Fibroblast of skin of right quadriceps (primary cell): ENCODE measurements at regions not wholly inside any gene's neighbourhood (a gene's known extent, or its start where the extent isn't known, plus 50 kb on each side); places are given as distances from the start of the nearest gene placed in this dataset.
"Not testable (repeated sequence)": the region's sequence is repeated elsewhere in the genome, so short reads cannot be mapped to it uniquely, and the experiment has no call there.

Experiments
- DNase-seq: peaks from one replicate; pipeline ENCODE4 v3.0.0-alpha.2; 2013

GRCh38 chr3:84277562-84278224 is 681.1 kb upstream of the CADM2 start:
- DNase-seq: no peak

DNA sequence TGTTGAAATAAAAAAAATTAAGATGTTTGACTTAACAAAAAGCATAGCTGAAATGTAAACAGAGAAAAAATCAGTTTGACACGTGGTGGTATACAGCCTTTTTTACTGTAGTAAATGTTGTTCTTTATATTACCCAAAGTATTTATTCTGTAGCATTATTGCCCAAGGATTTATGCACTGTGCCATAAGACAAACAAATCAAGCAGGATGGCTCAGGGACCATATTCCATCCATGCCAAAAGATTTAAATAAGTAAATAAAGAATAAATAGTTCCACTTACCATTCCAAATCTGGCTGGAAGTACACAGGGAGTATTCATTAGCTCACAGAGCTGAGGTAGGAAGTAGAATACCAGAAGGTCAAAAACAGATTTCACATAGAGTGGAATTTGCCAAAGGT is 666.7 kb upstream of the CADM2 start:
- no peak for DNase-seq

DNA sequence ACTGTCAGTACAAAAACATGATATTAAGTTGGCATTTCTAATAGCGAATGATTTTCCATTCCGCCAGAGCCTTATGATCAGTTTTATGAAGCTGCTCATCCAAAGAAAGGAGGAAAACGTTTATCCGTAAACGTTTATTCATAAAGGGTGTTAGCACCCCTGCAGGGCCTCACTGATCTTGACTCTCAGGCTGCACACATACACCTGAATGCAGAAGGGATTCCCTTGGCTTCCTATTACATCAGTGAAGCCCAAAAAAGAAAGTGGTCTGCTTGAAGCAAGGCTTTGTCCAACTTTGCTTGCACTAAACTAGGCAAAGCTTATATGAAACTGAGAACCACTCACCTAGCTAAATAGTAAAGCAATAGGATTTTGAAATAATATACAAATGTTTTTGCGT is 659.5 kb upstream of the CADM2 start:
- DNase-seq: no peak

DNA sequence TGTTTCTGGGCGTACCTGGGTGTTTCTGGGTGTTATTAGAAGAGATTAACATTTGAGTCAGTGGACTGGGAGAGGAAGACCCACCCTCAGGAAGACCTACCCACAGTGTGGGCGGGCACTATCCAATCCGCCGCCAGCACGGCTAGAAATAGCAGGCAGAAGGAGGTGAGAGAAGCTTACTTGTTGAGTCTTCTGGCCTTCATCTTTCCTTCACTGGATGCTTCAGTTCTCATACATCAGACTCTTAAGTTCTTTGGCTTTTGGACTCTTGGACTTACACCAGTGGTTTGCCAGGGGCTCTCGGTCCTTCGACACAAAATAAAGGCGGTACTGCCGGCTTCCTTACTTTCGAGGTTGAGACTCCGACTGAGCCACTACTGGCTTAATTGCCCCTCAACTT is 654.6 kb upstream of the CADM2 start:
- no peak for DNase-seq

GRCh38 chr3:84307339-84307738 is 651.5 kb upstream of the CADM2 start:
- DNase-seq: no peak

DNA sequence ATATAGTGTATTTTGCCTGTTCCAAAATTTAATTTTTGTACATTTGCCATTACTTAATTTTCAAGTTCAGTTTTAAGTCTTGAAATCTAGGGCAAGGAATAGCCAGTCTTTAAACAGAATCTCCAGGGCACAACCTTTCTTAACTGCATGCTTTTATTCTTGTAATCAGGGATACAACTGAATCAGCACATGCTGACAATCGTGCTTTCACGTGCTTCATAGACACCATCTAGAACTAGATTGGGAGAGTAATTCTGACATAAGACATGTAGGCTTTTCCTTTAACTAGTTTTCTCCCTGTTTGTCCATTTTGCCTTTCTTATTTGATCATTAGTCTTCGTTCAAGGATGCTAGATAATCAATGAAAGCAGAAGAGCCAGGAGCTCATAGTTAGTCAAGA is 650.4 kb upstream of the CADM2 start:
- DNase-seq: no peak

- no peak for DNase-seq
Measured at GRCh38 chr3:84318273-84318809, 640.4 kb upstream of the CADM2 start.

- not testable (repeated sequence) for DNase-seq
Measured at GRCh38 chr3:84365563-84366278, 593.1 kb upstream of the CADM2 start.
